ENCODE measurements at regions not wholly inside any gene's neighbourhood (a gene's known extent, or its start where the extent isn't known, plus 50 kb on each side); places are given as distances from the start of the nearest gene placed in this dataset.

- Histone ChIP-seq H3K27ac (ENCODE audit: low read depth, low read length, severe bottlenecking) (no peak overlapping the region), H3K4me1 (ENCODE audit: control insufficient read depth, insufficient read depth, low read length, poor library complexity, severe bottlenecking) (no peaks in the 10 kb centered on the region), H3K9me3 (ENCODE audit: control insufficient read depth, low read length) (peaks cover 7% of the 10 kb centered on the region), H3K36me3 (ENCODE audit: control insufficient read depth, insufficient read depth, low read length) (no peaks in the 10 kb centered on the region), H3K4me3 (ENCODE audit: extremely low read depth, insufficient read depth, low read length, poor library complexity, severe bottlenecking) (no peak overlapping the region)
- WGBS, 2 experiments (ENCODE audit: insufficient coverage in 2 of 2) = 82 to 86% methylated on average over 4 to 5 of the region's 5 CpGs
These were observed 96.2 kb upstream of the HAAO start for GRCh38 chr2:42888321-42889245.

GRCh38 chr2:42886921-42887320 is 94.5 kb upstream of the HAAO start:
- Histone ChIP-seq H3K4me1 (ENCODE audit: control insufficient read depth, insufficient read depth, low read length, poor library complexity, severe bottlenecking) (no peaks in the 10 kb centered on the region), H3K9me3 (ENCODE audit: control insufficient read depth, low read length) (peaks cover 7% of the 10 kb centered on the region), H3K27ac (ENCODE audit: low read depth, low read length, severe bottlenecking) (no peak overlapping the region), H3K4me3 (ENCODE audit: extremely low read depth, insufficient read depth, low read length, poor library complexity, severe bottlenecking) (no peak overlapping the region), H3K36me3 (ENCODE audit: control insufficient read depth, insufficient read depth, low read length) (no peaks in the 10 kb centered on the region)
- 94% methylated on average over 5 to 7 of the region's 7 CpGs for WGBS, 2 experiments (ENCODE audit: insufficient coverage in 2 of 2)

- H3K4me1 ChIP-seq (ENCODE audit: control insufficient read depth, insufficient read depth, low read length, poor library complexity, severe bottlenecking) = no peaks in the 10 kb centered on the region
- H3K36me3 ChIP-seq (ENCODE audit: control insufficient read depth, insufficient read depth, low read length) = no peaks in the 10 kb centered on the region
- H3K4me3 ChIP-seq (ENCODE audit: extremely low read depth, insufficient read depth, low read length, poor library complexity, severe bottlenecking) = no peak overlapping the region
- H3K27ac ChIP-seq (ENCODE audit: low read depth, low read length, severe bottlenecking) = no peak overlapping the region
- no peaks in the 10 kb centered on the region for H3K9me3 ChIP-seq (ENCODE audit: control insufficient read depth, low read length)
- 83% methylated on average over 1 of the region's 1 CpG; no CpG with 5 or more reads in 1 of the 2 experiments for WGBS, 2 experiments (ENCODE audit: insufficient coverage in 2 of 2)
These were observed 90.4 kb upstream of the HAAO start for GRCh38 chr2:42882756-42883155.

- WGBS, 2 experiments (ENCODE audit: insufficient coverage in 2 of 2) = 89 to 92% methylated on average over 1 of the region's 1 CpG
- no peak overlapping the region for H3K27ac ChIP-seq (ENCODE audit: low read depth, low read length, severe bottlenecking)
These were observed 89.3 kb upstream of the HAAO start for GRCh38 chr2:42881732-42882131.

GRCh38 chr2:42880738-42881690 is 88.6 kb upstream of the HAAO start:
- 90 to 93% methylated on average over 4 to 6 of the region's 9 CpGs for WGBS, 2 experiments (ENCODE audit: insufficient coverage in 2 of 2)
- H3K9me3 ChIP-seq (ENCODE audit: control insufficient read depth, low read length) = no peaks in the 10 kb centered on the region
- no peak overlapping the region for H3K4me3 ChIP-seq (ENCODE audit: extremely low read depth, insufficient read depth, low read length, poor library complexity, severe bottlenecking)
- no peaks in the 10 kb centered on the region for H3K4me1 ChIP-seq (ENCODE audit: control insufficient read depth, insufficient read depth, low read length, poor library complexity, severe bottlenecking)
- H3K27ac ChIP-seq (ENCODE audit: low read depth, low read length, severe bottlenecking) = no peak overlapping the region
- H3K36me3 ChIP-seq (ENCODE audit: control insufficient read depth, insufficient read depth, low read length) = no peaks in the 10 kb centered on the region

More at GRCh38 chr2:42881732-42882131, 89.3 kb upstream of the HAAO start:
- Histone ChIP-seq H3K36me3 (ENCODE audit: control insufficient read depth, insufficient read depth, low read length) (no peaks in the 10 kb centered on the region), H3K9me3 (ENCODE audit: control insufficient read depth, low read length) (no peaks in the 10 kb centered on the region), H3K4me3 (ENCODE audit: extremely low read depth, insufficient read depth, low read length, poor library complexity, severe bottlenecking) (no peak overlapping the region), H3K4me1 (ENCODE audit: control insufficient read depth, insufficient read depth, low read length, poor library complexity, severe bottlenecking) (no peaks in the 10 kb centered on the region)

- H3K27ac ChIP-seq (ENCODE audit: low read depth, low read length, severe bottlenecking) = no peak overlapping the region
- 87 to 95% methylated on average over 16 to 17 of the region's 18 CpGs for WGBS, 2 experiments (ENCODE audit: insufficient coverage in 2 of 2)
These were observed 87.7 kb upstream of the HAAO start for GRCh38 chr2:42879913-42880737.

GRCh38 chr2:42879121-42879705 is 86.8 kb upstream of the HAAO start:
- no peaks in the 10 kb centered on the region for H3K9me3 ChIP-seq (ENCODE audit: control insufficient read depth, low read length)
- 94% methylated on average over 2 to 4 of the region's 6 CpGs for WGBS, 2 experiments (ENCODE audit: insufficient coverage in 2 of 2)

More at GRCh38 chr2:42879913-42880737, 87.7 kb upstream of the HAAO start:
- no peaks in the 10 kb centered on the region for H3K4me1 ChIP-seq (ENCODE audit: control insufficient read depth, insufficient read depth, low read length, poor library complexity, severe bottlenecking)
- H3K4me3 ChIP-seq (ENCODE audit: extremely low read depth, insufficient read depth, low read length, poor library complexity, severe bottlenecking) = no peak overlapping the region
- H3K36me3 ChIP-seq (ENCODE audit: control insufficient read depth, insufficient read depth, low read length) = no peaks in the 10 kb centered on the region
- no peaks in the 10 kb centered on the region for H3K9me3 ChIP-seq (ENCODE audit: control insufficient read depth, low read length)

GRCh38 chr2:42878581-42878980 is 86.2 kb upstream of the HAAO start:
- WGBS, 2 experiments (ENCODE audit: insufficient coverage in 2 of 2) = 95 to 100% methylated on average over 3 to 4 of the region's 4 CpGs
- H3K36me3 ChIP-seq (ENCODE audit: control insufficient read depth, insufficient read depth, low read length) = no peaks in the 10 kb centered on the region
- no peaks in the 10 kb centered on the region for H3K4me1 ChIP-seq (ENCODE audit: control insufficient read depth, insufficient read depth, low read length, poor library complexity, severe bottlenecking)
- no peak overlapping the region for H3K27ac ChIP-seq (ENCODE audit: low read depth, low read length, severe bottlenecking)
- no peak overlapping the region for H3K4me3 ChIP-seq (ENCODE audit: extremely low read depth, insufficient read depth, low read length, poor library complexity, severe bottlenecking)
- no peaks in the 10 kb centered on the region for H3K9me3 ChIP-seq (ENCODE audit: control insufficient read depth, low read length)

More at GRCh38 chr2:42879121-42879705, 86.8 kb upstream of the HAAO start:
- Histone ChIP-seq H3K4me1 (ENCODE audit: control insufficient read depth, insufficient read depth, low read length, poor library complexity, severe bottlenecking) (no peaks in the 10 kb centered on the region), H3K4me3 (ENCODE audit: extremely low read depth, insufficient read depth, low read length, poor library complexity, severe bottlenecking) (no peak overlapping the region), H3K27ac (ENCODE audit: low read depth, low read length, severe bottlenecking) (no peak overlapping the region), H3K36me3 (ENCODE audit: control insufficient read depth, insufficient read depth, low read length) (no peaks in the 10 kb centered on the region)

GRCh38 chr2:42877936-42878335 is 85.6 kb upstream of the HAAO start:
- H3K36me3 ChIP-seq (ENCODE audit: control insufficient read depth, insufficient read depth, low read length) = no peaks in the 10 kb centered on the region

More at GRCh38 chr2:42877936-42878335, 85.6 kb upstream of the HAAO start:
- H3K9me3 ChIP-seq (ENCODE audit: control insufficient read depth, low read length) = no peaks in the 10 kb centered on the region
- H3K4me1 ChIP-seq (ENCODE audit: control insufficient read depth, insufficient read depth, low read length, poor library complexity, severe bottlenecking) = no peaks in the 10 kb centered on the region
- WGBS, 2 experiments (ENCODE audit: insufficient coverage in 2 of 2) = 88% methylated on average over 1 of the region's 1 CpG; no CpG with 5 or more reads in 1 of the 2 experiments
- no peak overlapping the region for H3K27ac ChIP-seq (ENCODE audit: low read depth, low read length, severe bottlenecking)
- H3K4me3 ChIP-seq (ENCODE audit: extremely low read depth, insufficient read depth, low read length, poor library complexity, severe bottlenecking) = no peak overlapping the region
